A673 (cell line): ENCODE measurements at regions not wholly inside any gene's neighbourhood (a gene's known extent, or its start where the extent isn't known, plus 50 kb on each side); places are given as distances from the start of the nearest gene placed in this dataset.

Experiments used
- BruUV-seq: library from RNA; stranded (reverse); fragments of 400-500 nt; replicated peaks from 2 replicates; lab custom pipeline; 2021; lab: Mats Ljungman, UMichigan
- CTCF ChIA-PET: fragments of 300-600 bp; sonication (Branson Sonifier 250); formaldehyde crosslinking; loops from one replicate; lab custom pipeline; 2022; ENCODE audit warnings: antibody characterized with exemption; lab: Charles Lee
- POLR2A ChIA-PET: fragments of 300-600 bp; sonication (Branson Sonifier 250); formaldehyde crosslinking; loops from one replicate; lab custom pipeline; 2022; ENCODE audit warnings: antibody characterized with exemption; ENCODE audit not compliant: low non-redundant PET; lab: Charles Lee
- DNase-seq: peaks from one replicate; pipeline ENCODE4 v3.0.0-alpha.2; 2015; ENCODE audit warnings: low spot score
- H3K27ac ChIP-seq: fragments of 200-600 bp; sonication (generic); 2 replicates; pipeline ENCODE4 v1.5.1; 2016; ENCODE audit warnings: mixed run types, low read depth, mild to moderate bottlenecking, mixed read lengths, antibody characterized with exemption, low read length; ENCODE audit not compliant: poor library complexity, severe bottlenecking
- H3K27me3 ChIP-seq: fragments of 200-600 bp; sonication (generic); replicated peaks from 2 replicates; pipeline ENCODE4 v1.6.1; 2017; ENCODE audit warnings: mixed run types, low read depth, mild to moderate bottlenecking, mixed read lengths, antibody characterized with exemption, low read length; ENCODE audit not compliant: insufficient read depth, poor library complexity
- H3K36me3 ChIP-seq: fragments of 200-600 bp; sonication (generic); 2 replicates; pipeline ENCODE4 v1.6.1; 2016; ENCODE audit warnings: mixed run types, mild to moderate bottlenecking, mixed read lengths, antibody characterized with exemption, low read length; ENCODE audit not compliant: insufficient read depth, poor library complexity, severe bottlenecking
- H3K4me1 ChIP-seq: fragments of 200-600 bp; sonication (generic); 2 replicates; pipeline ENCODE4 v1.6.1; 2017; ENCODE audit warnings: mixed run types, mild to moderate bottlenecking, mixed read lengths, antibody characterized with exemption, low read length; ENCODE audit not compliant: insufficient read depth, poor library complexity, severe bottlenecking
- H3K4me3 ChIP-seq: fragments of 200-600 bp; sonication (generic); 2 replicates; pipeline ENCODE4 v1.5.1; 2016; ENCODE audit warnings: low read depth, mixed run types, mild to moderate bottlenecking, mixed read lengths, low read length; ENCODE audit not compliant: poor library complexity, severe bottlenecking
- H3K9me3 ChIP-seq: fragments of 200-600 bp; sonication (generic); 2 replicates; pipeline ENCODE4 v1.6.1; 2016; ENCODE audit warnings: mixed run types, low read depth, mild to moderate bottlenecking, mixed read lengths, antibody characterized with exemption, low read length; ENCODE audit not compliant: poor library complexity, severe bottlenecking
- EZH2 ChIP-seq: fragments of 200-600 bp; sonication (generic); IDR thresholded peaks from 2 replicates; pipeline ENCODE4 v1.6.1; 2017; ENCODE audit warnings: borderline replicate concordance, low read depth, mild to moderate bottlenecking, mixed read lengths, antibody characterized with exemption, low read length; ENCODE audit not compliant: poor library complexity, severe bottlenecking
- intact Hi-C: fragments of 100-400 bp; cut with micrococcal nuclease; formaldehyde crosslinking; loops from one replicate; pipeline ENCODE4 v1.10.0; 2022; ENCODE audit not compliant: unreplicated experiment
- TF ChIP-seq, protein P1 (sequence below): fragments of 300-800, 200-600 bp; sonication (generic); conservative IDR thresholded peaks from 2 replicates; pipeline ENCODE4 v1.5.1; 2017; ENCODE audit warnings: low read depth, mild to moderate bottlenecking, antibody characterized with exemption, low read length, moderate library complexity, mixed read lengths

DNA sequence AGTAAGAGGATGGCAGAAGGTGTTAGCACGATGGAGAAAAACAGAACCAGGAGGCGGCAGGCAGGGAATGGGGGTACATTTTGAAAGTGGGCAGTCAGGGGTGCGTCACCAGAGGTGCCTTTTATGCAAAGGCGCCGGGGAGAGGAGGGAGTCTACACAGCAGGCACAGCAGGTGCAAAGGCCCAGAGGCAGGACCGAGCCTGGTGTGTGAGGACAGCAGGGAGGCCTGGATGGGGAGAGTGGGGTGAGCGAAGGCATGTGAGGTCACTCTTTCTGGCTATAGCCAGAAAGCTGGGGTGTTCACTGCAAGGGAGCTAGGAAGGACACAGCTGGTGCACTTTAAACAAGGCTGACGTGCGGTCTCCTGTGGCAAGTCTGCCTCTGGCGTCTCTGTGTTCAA lies 65.0 kb downstream of the NCOR2 start:
- Histone ChIP-seq H3K36me3 (no peaks in the 10 kb centered on the region), H3K4me1 (peaks cover 78% of the 10 kb centered on the region), H3K4me3 (no peak overlapping the region), H3K27ac (no peak overlapping the region), H3K9me3 (no peaks in the 10 kb centered on the region), H3K27me3 (no peaks in the 10 kb centered on the region)
- no peak for DNase-seq
- no peak for TF ChIP-seq EZH2
- TF ChIP-seq, protein P1, sequence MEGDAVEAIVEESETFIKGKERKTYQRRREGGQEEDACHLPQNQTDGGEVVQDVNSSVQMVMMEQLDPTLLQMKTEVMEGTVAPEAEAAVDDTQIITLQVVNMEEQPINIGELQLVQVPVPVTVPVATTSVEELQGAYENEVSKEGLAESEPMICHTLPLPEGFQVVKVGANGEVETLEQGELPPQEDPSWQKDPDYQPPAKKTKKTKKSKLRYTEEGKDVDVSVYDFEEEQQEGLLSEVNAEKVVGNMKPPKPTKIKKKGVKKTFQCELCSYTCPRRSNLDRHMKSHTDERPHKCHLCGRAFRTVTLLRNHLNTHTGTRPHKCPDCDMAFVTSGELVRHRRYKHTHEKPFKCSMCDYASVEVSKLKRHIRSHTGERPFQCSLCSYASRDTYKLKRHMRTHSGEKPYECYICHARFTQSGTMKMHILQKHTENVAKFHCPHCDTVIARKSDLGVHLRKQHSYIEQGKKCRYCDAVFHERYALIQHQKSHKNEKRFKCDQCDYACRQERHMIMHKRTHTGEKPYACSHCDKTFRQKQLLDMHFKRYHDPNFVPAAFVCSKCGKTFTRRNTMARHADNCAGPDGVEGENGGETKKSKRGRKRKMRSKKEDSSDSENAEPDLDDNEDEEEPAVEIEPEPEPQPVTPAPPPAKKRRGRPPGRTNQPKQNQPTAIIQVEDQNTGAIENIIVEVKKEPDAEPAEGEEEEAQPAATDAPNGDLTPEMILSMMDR, result no peak
- ChIA-PET POLR2A (no interaction called here), CTCF (no interaction called here)
- intact Hi-C loops, result no loop called here
- BruUV-seq, result no TSS peak

DNA sequence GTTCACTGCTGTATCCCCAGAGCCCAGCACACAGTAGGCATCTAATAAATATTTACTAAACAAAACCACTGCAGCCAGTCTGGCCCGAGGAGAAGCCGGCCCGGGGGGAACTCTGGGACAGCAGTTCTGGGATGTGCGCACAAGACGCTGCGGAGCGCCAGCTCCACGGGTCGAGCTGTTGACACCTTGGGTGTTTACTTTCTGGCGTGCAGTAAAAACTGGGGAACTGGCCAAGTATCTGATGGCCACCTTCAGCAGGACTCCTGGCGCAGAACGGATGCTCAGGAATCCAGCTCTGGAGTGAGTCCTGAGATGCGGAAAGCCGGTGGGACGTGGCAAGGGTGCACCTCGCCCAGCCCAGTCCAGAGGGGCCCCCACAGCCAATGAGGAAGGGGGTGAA lies 65.6 kb downstream of the NCOR2 start:
- POLR2A ChIA-PET, result no interaction called here
- CTCF ChIA-PET, result no interaction called here
- BruUV-seq, result no TSS peak

DNA sequence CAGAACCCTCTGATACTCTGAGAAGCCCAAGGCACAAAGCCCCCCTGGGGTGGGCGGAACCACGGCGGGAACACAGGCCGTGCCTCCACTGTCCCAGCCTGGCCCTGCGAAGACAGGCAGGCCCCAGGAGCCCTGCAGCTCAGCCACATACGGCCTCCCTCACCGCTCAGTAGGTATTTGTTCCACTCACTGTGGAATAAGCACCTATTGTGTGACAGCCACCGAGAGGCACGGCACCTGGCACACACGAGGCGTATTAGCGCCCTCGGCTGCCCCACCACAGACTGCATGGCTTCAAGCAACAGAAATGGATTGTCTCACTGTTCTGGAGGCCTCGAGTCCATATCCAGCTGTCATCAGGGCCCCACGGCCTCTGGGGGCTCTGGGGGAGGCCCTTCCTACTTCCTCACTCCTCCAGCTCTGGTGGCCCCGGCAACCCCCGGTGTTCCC lies 66.3 kb downstream of the NCOR2 start:
- intact Hi-C loops, result no loop called here
- BruUV-seq, result no TSS peak
- H3K9me3 ChIP-seq, result no peaks in the 10 kb centered on the region
- TF ChIP-seq, protein P1, result no peak
- no peak for TF ChIP-seq EZH2
- peaks cover 75% of the 10 kb centered on the region for H3K4me1 ChIP-seq
- no peak for DNase-seq
- H3K4me3 ChIP-seq, result no peak overlapping the region
- CTCF ChIA-PET, result no interaction called here
- POLR2A ChIA-PET, result no interaction called here
- no peaks in the 10 kb centered on the region for H3K36me3 ChIP-seq
- peak overlapping the region; percentile 55 for H3K27ac ChIP-seq
- H3K27me3 ChIP-seq, result no peaks in the 10 kb centered on the region

More for the DNA sequence above, 65.6 kb downstream of the NCOR2 start:
- Histone ChIP-seq H3K4me3 (no peak overlapping the region), H3K4me1 (peaks cover 77% of the 10 kb centered on the region), H3K27me3 (no peaks in the 10 kb centered on the region), H3K36me3 (no peaks in the 10 kb centered on the region), H3K9me3 (no peaks in the 10 kb centered on the region), H3K27ac (peak overlapping the region; percentile 55)
- intact Hi-C loops, result no loop called here
- TF ChIP-seq, protein P1, result no peak
- no peak for TF ChIP-seq EZH2
- no peak for DNase-seq
